Stimulated activated CD4-positive, alpha-beta T cell treated with anti-CD3 and anti-CD28 coated beads, TNF-alpha, amount 100 ng/mL, for 48 hours (primary cell): ENCODE measurements at regions not wholly inside any gene's neighbourhood (a gene's known extent, or its start where the extent isn't known, plus 50 kb on each side); places are given as distances from the start of the nearest gene placed in this dataset.

ENCODE experiments used
- DNase-seq, 3 donors: peaks; one replicate each; pipeline ENCODE4 v3.0.0-alpha.2; 2020; ENCODE audit warnings: low read depth in 3 of 3

- no peak for DNase-seq
These were observed 288.0 kb upstream of the POU3F2 start for GRCh38 chr6:98546376-98546775.

- DNase-seq: no peak
These were observed 287.2 kb upstream of the POU3F2 start for GRCh38 chr6:98547151-98547550.

- DNase-seq: no peak
These were observed 286.7 kb upstream of the POU3F2 start for GRCh38 chr6:98547634-98548033.

- DNase-seq: no peak
These were observed 286.1 kb upstream of the POU3F2 start for GRCh38 chr6:98548301-98548700.

GRCh38 chr6:98560418-98560817, 274.0 kb upstream of the POU3F2 start:
- DNase-seq: no peak

- no peak for DNase-seq
These were observed 273.5 kb upstream of the POU3F2 start for GRCh38 chr6:98560841-98561240.

- no peak for DNase-seq
These were observed 268.2 kb upstream of the POU3F2 start for GRCh38 chr6:98566126-98566525.

- DNase-seq: no peak
These were observed 261.8 kb upstream of the POU3F2 start for GRCh38 chr6:98572579-98572978.

- no peak for DNase-seq
These were observed 259.4 kb upstream of the POU3F2 start for GRCh38 chr6:98574984-98575383.

- no peak for DNase-seq
These were observed 257.6 kb upstream of the POU3F2 start for GRCh38 chr6:98576791-98577190.

GRCh38 chr6:98578016-98578415, 256.4 kb upstream of the POU3F2 start:
- no peak for DNase-seq

GRCh38 chr6:98579079-98579478, 255.3 kb upstream of the POU3F2 start:
- no peak for DNase-seq

GRCh38 chr6:98579941-98580340, 254.4 kb upstream of the POU3F2 start:
- DNase-seq: no peak

- DNase-seq: no peak
These were observed 252.7 kb upstream of the POU3F2 start for GRCh38 chr6:98581705-98582104.

GRCh38 chr6:98583506-98583905, 250.9 kb upstream of the POU3F2 start:
- no peak for DNase-seq

GRCh38 chr6:98586163-98586562, 248.2 kb upstream of the POU3F2 start:
- no peak for DNase-seq

GRCh38 chr6:98587555-98587954, 246.8 kb upstream of the POU3F2 start:
- no peak for DNase-seq

GRCh38 chr6:98589536-98589935, 244.8 kb upstream of the POU3F2 start:
- DNase-seq: no peak

GRCh38 chr6:98590136-98590681, 244.2 kb upstream of the POU3F2 start:
- DNase-seq: no peak

- no peak for DNase-seq
These were observed 243.4 kb upstream of the POU3F2 start for GRCh38 chr6:98590997-98591396.

- DNase-seq: no peak
These were observed 240.7 kb upstream of the POU3F2 start for GRCh38 chr6:98593676-98594075.

GRCh38 chr6:98601716-98602115, 232.7 kb upstream of the POU3F2 start:
- DNase-seq: no peak

GRCh38 chr6:98605705-98606104, 228.7 kb upstream of the POU3F2 start:
- no peak for DNase-seq

- no peak for DNase-seq
These were observed 207.1 kb upstream of the POU3F2 start for GRCh38 chr6:98627129-98627775.
